ENCODE measurements at regions not wholly inside any gene's neighbourhood (a gene's known extent, or its start where the extent isn't known, plus 50 kb on each side); places are given as distances from the start of the nearest gene placed in this dataset.

- TF ChIP-seq ZFX (IDR thresholded peaks at IDR 0.05; ENCODE audit: borderline replicate concordance) (no peak), CTCF (IDR thresholded peaks at IDR 0.05) (no peak)
- peak overlapping the region; percentile 47 for H3K27ac ChIP-seq
These were observed 621.3 kb downstream of the ANKRD7 start for GRCh38 chr7:118845791-118846190.

GRCh38 chr7:118846977-118847376, 622.5 kb downstream of the ANKRD7 start:
- TF ChIP-seq ZFX (IDR thresholded peaks at IDR 0.05; ENCODE audit: borderline replicate concordance) (no peak), CTCF (IDR thresholded peaks at IDR 0.05) (no peak)
- H3K27ac ChIP-seq, result no peak overlapping the region

GRCh38 chr7:118855290-118855689, 630.8 kb downstream of the ANKRD7 start:
- TF ChIP-seq CTCF (IDR thresholded peaks at IDR 0.05) (no peak), ZFX (IDR thresholded peaks at IDR 0.05; ENCODE audit: borderline replicate concordance) (no peak)
- peak overlapping the region; percentile 5; the same call in 1 of the 2 replicates for H3K27ac ChIP-seq

GRCh38 chr7:118858651-118859149, 634.2 kb downstream of the ANKRD7 start:
- no peak for TF ChIP-seq ZFX (IDR thresholded peaks at IDR 0.05; ENCODE audit: borderline replicate concordance)
- TF ChIP-seq CTCF (IDR thresholded peaks at IDR 0.05), result no peak

GRCh38 chr7:118861581-118861980, 637.1 kb downstream of the ANKRD7 start:
- no peak overlapping the region for H3K27ac ChIP-seq
- TF ChIP-seq CTCF (IDR thresholded peaks at IDR 0.05), result no peak
- no peak for TF ChIP-seq ZFX (IDR thresholded peaks at IDR 0.05; ENCODE audit: borderline replicate concordance)

More at GRCh38 chr7:118858651-118859149, 634.2 kb downstream of the ANKRD7 start:
- H3K27ac ChIP-seq, result no peak overlapping the region

- TF ChIP-seq ZFX (IDR thresholded peaks at IDR 0.05; ENCODE audit: borderline replicate concordance) (no peak), CTCF (IDR thresholded peaks at IDR 0.05) (no peak)
- H3K27ac ChIP-seq, result no peak overlapping the region
These were observed 638.2 kb downstream of the ANKRD7 start for GRCh38 chr7:118862740-118863139.

- no peak overlapping the region for H3K27ac ChIP-seq
- TF ChIP-seq CTCF (IDR thresholded peaks at IDR 0.05) (no peak), ZFX (IDR thresholded peaks at IDR 0.05; ENCODE audit: borderline replicate concordance) (no peak)
These were observed 639.5 kb downstream of the ANKRD7 start for GRCh38 chr7:118863966-118864365.

All from 22Rv1 (cell line).